ENCODE measurements at regions not wholly inside any gene's neighbourhood (a gene's known extent, or its start where the extent isn't known, plus 50 kb on each side); places are given as distances from the start of the nearest gene placed in this dataset.

DNA sequence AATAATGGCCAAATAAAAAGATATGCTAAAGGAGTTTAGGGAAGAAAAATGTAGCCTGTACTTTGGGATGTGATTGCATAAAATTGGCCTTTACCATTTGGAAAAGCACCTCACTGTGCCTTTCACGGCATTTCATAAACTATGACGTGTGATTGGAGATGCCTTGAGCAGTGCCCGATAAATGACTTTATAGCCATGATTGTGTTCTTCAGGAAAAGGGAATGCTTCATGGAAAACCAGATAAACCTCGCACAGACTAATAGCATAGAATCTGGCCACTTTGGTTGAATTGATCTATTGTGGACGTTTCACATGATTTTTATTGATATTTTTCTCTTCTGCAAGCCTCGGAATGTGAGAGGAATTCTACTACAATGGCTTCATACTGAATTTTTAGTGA lies 502.0 kb upstream of the MKI67 start:
- DNase-seq: no peak

DNA sequence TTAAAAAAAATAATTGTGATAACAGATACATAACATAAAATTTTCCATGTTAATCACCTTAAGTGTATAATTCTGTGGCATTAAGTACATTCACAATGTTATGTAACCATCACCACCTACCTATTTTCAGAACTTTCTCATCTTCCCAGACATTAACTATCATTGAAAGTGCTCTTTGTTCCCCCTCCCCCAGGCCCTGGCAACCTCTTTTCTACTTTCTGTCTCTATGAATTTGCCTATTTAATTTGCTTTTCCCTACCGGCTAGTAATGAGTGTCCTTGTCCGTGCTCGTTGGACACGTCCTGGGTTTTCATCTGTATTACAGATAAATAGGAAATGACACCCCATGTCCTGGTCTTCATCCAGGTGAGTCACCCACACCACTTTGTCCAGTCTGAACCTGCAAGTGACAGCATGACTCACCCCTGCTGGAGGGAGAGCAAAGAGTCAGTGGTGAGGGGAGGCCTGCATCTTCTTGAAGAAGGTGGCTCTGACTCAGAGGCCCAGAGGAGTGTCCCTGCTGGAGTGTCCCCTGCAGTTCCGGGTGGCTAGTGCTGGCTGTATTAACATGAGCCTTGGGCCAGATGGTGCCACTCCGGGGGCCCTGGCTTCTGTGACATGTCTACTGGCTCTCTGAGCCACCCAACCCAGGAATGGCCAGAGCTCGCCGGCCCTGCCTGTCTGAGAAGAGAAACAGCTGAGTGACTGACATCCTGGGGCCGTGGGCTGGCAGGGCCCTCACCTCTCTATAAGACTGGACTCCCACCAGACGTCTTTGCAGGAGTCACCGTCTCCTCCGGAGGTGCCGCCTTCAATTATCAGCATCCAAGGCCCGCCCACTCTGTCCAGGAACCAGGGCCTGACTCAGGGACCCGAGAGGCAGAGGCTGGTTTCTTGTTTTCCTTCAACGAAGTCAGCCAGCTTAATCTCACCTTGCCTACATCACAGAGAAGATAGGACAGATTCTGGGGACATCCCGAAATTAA lies 503.2 kb upstream of the MKI67 start:
- no peak for DNase-seq

DNA sequence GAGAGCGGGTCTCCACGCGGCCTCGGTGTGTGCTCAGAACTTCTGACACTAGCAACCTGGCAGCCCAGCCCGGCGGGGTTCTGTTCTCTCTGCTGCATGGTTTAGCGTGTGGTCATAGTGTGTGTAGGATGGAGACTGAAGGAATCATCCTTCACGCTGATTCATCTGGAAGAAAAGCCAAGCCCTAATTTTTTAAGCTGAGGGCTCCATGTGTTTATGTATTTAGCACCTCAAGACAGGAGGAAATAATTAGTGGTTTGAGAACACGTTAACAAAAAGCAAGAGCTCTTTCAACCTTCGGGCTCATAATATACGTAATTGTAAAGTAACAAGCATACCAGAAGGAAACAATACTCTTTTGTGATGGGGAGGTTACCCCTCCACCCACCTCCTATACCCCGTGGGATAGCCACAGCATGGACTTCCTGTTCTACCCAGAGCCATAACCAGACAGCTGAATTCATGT lies 504.6 kb upstream of the MKI67 start:
- DNase-seq: no peak

DNA sequence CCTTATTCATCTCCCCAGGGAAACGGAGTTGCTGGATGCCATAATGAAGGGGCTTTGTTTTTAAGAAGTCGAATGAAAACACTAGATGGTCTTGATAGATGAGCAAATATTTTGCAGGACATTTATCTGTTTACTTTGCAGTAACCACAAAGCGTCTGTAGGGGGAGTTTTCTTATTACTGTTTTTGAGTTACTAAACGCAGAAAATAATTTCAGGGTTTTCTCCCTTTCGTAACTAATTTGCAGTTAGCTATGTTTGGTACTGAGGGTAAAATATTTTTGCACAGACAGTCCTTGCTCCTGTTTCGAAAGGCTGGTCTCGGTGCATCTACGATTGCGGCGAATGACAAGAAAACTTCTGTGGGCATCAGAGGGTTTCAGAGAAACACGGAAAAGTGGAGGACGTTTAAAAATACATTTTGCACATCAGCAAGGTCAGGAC lies 505.6 kb upstream of the MKI67 start:
- no peak for DNase-seq

DNA sequence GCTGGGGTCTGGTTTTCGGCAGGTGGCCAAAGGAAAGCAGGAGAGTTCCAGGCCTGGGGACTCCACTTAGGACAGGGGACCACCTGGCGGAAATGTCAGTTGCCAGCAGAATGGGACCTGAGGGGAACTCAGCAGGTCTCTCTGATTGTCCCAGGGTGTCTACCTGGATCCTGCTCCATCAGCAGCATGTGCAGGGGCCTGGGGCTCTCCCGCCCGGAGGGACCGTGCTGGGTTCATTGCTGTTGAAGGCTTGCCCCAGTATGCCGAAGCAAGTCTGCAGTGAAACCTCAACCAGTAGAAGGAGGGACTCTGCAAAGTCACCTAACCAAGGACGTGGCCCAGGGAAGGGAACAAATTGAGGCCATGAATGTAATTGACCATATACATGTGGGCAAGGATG lies 506.5 kb upstream of the MKI67 start:
- no peak for DNase-seq

DNA sequence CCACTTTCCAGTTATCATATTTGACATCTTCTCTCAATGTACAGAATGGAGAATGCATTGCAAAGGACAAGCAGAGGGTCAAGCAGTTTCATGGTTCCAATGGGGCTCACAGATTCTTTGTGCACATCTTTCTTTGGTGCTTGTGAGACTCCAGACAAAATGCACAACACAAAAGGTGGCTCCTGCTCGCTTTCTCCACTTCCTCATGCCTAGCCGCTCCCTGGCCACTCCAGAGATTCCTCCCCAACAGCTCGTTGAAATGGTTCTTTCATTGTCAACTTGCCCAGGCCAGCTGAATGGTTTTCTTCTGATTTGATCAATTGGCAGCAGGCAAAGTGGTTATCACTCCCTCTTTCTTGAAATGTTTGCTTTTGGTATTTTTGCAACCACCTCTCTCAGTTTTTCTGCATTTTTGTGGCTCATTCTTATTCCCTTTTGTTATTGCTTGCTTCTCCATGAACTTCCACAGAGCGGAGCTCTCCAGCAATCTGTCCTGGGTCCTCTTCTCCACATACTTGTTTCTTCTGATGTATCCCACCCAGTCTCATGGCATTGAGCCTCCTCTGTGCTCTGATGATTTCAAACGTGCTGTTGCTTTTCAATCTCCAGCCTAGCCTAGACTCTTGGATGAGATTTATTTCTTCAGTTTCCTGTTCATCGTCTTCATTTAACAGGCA lies 507.8 kb upstream of the MKI67 start:
- DNase-seq: no peak

DNA sequence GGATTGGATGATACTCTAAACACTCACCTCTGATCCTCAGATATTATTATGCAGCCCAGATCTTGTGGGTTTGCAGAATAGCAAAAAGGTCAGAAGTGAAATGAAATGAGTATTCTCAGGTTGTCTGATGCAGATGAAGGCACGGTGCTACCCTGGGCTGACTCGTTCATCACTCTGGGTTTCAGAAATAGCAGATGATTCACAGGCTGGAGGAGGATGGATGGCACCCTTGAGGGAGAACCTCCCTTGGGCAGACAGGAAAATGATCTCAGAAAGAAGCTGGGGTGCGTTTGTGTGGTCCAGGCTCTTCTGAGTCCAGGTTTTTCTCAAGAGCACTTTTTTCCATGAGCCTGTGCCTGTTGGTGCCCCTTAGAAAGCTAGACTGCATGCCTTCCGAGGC lies 515.8 kb upstream of the MKI67 start:
- no peak for DNase-seq

DNA sequence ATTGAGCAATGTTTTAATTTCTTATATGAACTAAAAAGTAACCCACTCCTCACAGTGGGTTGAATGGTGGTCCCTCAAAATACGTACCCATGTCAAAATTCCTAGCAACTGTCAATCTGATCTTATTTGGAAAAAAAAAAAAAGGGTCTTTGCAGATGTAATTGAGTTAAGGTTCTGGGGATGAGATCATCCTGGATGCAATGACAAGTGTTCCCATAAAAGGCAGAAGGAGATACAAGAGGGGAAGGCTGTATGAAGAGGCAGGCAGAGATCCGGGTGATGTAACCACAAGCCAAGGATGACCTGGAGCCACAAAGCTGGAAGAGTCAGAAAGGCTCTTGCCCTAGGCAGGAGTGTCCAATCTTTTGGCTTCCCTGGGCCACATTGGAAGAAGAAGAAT lies 516.3 kb upstream of the MKI67 start:
- DNase-seq: no peak

DNA sequence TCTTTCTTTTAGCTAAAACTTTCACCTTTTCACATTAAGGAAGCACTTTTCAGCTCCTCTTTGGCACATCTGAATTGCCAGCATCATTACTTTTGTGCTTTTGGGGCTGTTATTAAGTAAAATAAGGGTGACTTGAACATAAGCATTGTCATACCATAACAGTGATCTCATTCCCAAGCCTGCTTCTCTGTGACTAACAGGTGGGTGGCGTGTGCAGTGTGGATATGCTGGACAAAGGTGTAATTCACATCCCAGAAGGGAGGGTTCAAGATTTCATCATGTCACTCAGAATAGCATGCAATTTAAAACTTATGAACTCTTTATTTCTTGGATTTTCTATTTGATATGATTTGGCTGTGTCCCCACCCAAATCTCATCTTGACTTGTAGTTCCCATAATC lies 517.4 kb upstream of the MKI67 start:
- DNase-seq: no peak

DNA sequence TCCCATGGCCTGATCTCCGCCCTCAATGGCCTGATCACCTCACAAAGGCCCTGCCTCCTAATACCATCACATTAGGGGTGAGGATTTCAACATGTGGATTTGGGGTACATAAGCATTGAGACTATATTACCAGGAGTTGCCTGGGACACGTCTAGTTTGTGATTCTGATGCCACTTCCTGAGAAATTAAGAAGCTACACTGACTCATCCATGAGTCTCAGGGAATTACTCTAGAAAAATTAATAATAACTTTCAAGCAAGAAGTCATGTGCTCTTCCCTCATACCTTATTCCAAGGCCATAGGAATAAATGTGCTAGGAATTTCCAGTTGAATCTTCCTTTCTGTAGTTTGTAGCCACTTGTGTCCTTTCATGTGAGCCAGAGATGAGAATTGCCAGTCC lies 519.3 kb upstream of the MKI67 start:
- no peak for DNase-seq

DNA sequence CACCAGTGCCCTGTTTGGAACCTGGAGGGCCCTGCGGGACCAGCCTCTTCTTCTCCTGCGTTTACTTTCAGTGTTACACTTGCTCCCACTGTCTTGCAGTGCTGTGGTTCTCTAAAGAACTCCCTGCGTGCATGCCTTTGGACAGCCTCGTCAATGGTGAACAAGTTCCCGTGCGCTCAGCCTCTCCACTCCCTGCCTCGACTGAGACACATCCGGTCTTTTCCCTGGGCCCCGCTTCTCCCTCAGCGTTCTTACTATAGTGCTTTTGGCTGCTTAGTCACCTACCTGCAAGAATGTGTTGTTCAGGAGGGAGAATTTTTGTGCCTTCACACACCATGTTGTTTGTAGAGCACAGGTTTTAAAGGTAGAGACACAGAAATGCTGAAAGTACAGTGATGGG lies 520.7 kb upstream of the MKI67 start:
- DNase-seq: no peak

DNA sequence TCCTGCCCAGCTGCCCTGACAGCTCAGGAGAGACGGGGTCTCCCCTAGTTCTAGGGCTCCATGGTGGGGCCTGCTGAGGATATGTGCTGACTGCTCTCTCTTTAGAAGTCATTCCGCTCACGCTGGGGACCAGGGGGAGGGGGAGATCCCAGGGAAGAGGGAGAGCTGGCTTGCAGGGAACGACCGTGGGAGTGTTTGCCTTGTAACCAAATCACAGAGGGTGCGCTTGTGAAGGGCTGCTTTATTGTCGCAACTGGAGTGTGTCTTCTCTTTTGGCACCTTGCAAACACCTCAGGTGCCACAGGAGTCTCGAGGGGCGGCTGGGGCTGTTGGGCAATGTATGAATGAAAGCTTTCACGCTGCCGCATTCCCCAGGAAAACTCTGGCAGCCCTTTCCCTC lies 531.3 kb upstream of the MKI67 start:
- no peak for DNase-seq

DNA sequence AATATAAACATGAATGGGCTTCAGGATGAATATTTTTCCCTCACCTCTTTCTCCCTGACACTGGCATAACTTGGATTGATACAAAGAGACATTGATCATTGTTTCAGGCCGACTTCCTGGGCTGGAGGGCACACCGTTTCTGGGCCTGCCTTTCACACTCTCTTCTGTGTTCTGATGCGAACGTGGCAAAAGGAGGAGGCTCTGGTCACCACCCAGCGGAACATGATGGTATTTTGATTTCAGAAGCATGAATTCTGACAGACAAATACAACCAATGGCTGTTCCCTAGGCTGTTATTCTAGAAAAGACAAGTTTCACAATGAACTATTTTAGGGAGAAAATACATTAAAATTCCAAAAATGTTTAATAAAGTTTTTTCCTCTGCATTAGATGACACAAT lies 534.5 kb upstream of the MKI67 start:
- no peak for DNase-seq

DNA sequence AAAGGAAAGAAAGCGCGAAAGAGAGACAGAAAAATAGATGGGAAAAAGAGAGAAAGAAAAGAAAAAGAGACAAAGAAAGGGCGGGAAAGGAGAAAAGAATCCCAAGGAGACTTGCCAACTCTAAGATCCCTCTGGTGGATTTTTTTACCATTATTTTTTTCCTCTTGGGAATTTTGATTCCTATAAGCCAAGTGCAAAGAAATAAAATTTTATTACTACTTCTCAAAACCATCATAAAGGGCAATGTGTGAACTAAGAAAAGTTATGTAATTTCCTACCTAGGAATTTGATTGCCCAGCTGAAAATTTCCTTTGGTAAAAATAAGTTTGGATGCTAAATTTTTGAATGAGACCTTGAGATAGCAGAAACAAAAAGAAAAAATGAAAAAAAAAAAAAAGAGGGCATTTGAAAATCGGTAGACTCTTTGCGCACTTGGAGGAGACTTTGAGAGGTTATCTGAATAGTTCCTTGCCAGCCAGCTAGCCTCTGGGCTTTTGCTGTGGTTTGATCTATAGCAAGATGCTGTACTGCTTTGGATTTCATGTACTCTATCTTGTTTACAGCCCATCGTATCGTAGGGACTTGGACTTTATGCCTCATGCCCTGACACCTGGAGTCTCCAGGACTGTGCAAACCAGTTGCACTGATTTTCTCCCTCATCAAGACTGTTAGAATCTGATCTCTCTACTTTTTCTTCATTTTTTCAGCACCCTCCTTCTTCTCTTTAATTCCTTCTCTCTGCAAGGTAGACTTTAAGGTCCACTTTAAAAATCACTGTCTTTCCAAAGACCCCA lies 535.4 kb upstream of the MKI67 start:
- no peak for DNase-seq

DNA sequence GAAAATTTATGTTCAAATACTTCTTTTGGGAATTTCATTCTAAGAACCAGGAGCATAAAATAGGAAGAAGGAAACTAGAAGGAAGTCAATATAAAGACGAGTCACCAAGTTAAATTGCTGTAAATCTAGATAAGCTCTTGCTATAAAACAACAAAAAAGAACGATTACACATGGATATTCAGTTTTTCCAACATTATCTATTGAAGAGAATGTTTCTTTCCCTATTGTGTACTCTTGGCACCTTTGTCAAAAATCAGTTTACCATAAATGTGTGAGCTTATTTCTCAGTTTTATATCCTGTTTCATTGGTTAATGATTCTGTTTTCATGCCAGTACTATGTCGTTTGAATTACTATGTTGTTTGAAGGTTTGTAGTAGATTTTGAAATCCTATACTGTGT lies 536.3 kb upstream of the MKI67 start:
- DNase-seq: no peak

DNA sequence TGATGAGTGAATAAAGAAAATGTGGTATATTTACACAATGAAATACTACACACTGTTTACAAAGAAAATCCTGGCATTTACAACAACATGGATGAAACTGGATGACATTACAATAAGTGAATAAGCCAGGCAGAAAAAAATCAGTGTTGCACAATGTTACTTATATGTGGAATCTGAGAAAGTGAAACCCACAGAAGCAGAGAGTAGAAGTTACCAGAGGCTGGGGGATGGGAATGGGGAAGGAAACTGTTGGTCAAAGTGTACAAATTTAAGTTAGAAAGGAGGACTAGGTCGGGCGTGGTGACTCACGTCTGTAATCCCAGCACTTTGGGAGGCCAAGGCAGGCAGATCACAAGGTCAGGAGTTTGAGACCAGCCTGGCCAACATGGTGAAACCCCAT lies 538.5 kb upstream of the MKI67 start:
- DNase-seq: no peak

DNA sequence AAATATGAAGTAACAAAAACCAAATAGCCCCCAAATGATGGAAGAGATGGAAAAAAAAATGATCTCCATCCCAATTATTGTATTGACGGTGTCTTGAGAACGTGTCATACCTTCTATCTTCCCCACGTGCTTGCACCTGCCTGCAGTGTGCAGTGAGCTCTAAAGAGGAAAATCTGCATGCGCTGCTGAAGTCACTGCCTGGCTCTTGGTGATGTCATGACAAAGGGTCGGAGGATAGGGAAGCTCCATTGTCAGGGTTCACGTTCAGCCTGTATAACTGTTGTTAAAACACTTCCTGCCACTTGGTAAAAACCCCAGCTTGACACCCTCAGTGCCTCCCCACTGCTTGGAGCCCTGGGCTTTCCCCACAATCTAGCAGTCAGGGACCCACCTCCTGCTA lies 549.2 kb upstream of the MKI67 start:
- DNase-seq: no peak

DNA sequence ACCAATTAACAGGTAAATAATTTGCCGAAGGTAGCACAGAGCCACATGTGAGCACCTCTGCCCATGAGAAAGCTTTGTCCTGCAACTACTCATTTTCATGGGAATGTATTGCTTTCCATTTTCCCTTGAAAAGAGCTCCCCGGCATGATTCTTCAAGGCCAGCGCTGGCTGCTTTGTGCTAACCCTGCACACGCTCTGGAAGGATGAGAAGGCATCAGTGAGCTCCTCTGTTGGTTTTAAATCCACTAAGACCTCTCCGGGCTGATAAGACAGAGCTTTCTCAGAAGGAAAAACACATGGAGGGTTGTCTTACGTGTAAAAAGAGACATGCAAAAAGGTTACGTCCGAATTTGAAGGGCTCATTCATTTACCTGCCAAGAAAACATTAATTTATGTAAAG lies 553.9 kb upstream of the MKI67 start:
- DNase-seq: no peak

DNA sequence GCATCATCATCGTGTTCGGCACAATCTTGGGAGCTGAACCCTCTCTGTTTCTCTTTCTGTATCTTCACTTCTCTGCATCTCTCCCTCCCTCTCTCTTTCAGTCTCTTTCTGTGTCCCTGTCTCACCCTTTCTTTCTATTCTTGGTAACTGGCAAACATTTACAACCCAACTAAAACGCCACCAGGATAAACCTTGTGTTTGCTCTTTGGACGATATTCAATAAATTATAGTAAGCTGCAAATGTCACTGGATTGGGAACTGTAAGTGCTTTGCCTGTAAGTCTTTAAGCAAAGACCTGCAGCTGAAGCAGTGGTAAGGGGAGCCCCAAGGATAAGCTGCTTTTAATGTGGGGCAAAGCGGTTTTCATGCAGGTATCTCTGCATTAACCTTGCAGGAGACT lies 558.0 kb upstream of the MKI67 start:
- no peak for DNase-seq

DNA sequence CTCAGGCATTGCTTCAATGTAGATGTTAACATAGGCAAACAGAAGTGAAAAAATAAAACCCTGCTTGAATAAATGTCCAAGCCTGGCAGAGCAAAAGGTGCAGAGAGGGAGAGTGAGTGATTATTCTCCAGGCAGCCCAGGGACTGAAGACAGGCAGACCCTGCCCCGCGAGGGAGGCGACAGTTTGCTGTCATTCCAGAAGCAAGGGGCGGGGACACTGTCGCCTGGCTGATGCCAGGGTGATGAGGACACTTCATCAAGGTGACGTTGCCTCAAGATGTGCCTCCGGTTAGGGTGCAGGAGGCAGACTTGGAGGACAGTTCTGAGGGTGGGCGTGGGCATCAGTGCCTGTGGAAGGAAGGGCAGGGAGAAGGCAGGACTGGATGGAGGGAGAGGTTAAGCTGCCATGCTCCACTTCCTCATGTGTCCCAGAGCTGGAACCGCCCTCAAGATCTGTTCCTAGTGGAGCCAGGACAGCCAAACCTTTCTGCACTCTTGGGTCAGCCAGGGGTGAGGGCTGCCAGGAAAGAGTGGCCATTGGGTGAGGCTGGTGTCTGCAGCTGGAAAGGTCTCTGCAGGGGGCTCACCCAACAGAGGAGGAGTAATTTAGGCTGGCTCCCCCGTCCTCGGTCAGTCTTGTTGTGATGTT lies 560.5 kb upstream of the MKI67 start:
- DNase-seq: no peak

DNA sequence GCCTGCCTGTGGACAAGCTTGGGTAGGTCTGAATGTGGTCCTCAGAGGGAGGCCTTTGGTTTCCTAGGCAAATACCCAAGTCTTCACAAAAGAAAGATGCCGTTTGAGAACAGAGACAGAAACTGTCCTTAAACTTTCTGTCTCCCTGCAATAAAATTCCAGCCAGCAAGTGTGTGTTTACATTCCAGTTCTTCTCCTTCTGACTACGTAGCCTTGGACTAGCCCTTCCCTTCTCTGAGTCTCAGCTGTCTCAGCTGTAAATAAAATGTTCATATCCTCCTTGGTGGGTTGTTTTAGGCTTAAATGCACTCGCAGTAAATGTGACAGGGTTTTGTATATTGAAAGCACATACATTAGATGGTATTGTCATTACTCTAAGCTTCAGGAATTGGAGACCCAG lies 561.2 kb upstream of the MKI67 start:
- no peak for DNase-seq

DNA sequence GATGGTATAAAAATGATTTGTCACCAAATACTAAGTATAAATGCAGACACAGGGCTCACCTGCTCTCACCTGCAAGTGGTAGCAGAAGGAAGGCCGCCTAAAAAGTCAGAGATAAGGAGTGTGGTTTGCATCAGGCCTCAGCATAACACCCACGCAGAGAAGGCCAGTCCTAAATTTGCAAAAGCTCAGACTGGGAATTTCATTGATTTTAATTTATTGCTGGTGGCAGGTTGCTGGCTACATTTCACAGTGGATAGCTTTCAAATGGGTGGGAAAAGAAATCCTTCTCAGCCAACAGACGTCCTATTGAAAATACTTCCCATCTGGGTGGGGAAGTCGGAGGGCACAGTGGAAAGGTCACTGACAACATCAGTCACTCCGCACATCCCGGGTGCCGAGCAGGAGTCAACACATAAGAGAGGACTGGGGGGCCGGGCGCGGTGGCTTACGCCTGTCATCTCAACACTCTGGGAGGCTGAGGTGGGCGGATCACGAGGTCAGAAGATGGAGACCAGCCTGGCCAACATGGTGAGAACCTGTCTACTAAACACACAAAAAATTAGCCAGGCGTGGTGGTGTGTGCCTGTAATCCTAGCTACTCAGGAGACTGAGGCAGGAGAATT lies 561.8 kb upstream of the MKI67 start:
- no peak for DNase-seq
